OCI-LY7 (cell line): ENCODE measurements at regions not wholly inside any gene's neighbourhood (a gene's known extent, or its start where the extent isn't known, plus 50 kb on each side); places are given as distances from the start of the nearest gene placed in this dataset.

Experiments used
- BruUV-seq: library from RNA; stranded (reverse); fragments of 400-500 nt; replicated peaks from 2 replicates; lab custom pipeline; 2021; lab: Mats Ljungman, UMichigan
- CTCF ChIA-PET: fragments of 300-600 bp; sonication (Branson Sonifier 250); formaldehyde crosslinking; loops from one replicate; lab custom pipeline; 2022; ENCODE audit warnings: antibody characterized with exemption; ENCODE audit not compliant: unreplicated experiment; lab: Charles Lee
- POLR2A ChIA-PET: fragments of 300-600 bp; sonication (Branson Sonifier 250); formaldehyde crosslinking; loops from one replicate; lab custom pipeline; 2022; ENCODE audit warnings: antibody characterized with exemption; lab: Charles Lee
- DNase-seq: peaks from one replicate; pipeline ENCODE4 v3.0.0-alpha.2; 2015; ENCODE audit warnings: low spot score
- H2AFZ ChIP-seq: fragments of 200-600 bp; sonication (generic), shearing (Covaris generic); 2 replicates; pipeline ENCODE4 v1.6.1; 2014; ENCODE audit warnings: mild to moderate bottlenecking, antibody characterized with exemption, low read length, moderate library complexity
- H3K27ac ChIP-seq: fragments of 200-600 bp; sonication (generic); 2 replicates; pipeline ENCODE4 v1.5.1; 2014; ENCODE audit warnings: mixed run types, low read depth, mild to moderate bottlenecking, moderate library complexity, low read length, inconsistent platforms; ENCODE audit not compliant: poor library complexity, severe bottlenecking
- H3K36me3 ChIP-seq: fragments of 200-600 bp; sonication (generic); 2 replicates; pipeline ENCODE4 v1.6.1; 2014; ENCODE audit warnings: mild to moderate bottlenecking, antibody characterized with exemption, low read length, moderate library complexity, mixed read lengths; ENCODE audit not compliant: insufficient read depth
- H3K4me1 ChIP-seq: fragments of 200-600 bp; sonication (generic); 2 replicates; pipeline ENCODE4 v1.5.1; 2014; ENCODE audit warnings: mild to moderate bottlenecking, low read length; ENCODE audit not compliant: insufficient read depth, poor library complexity, severe bottlenecking
- H3K4me2 ChIP-seq: fragments of 200-600 bp; sonication (generic); 2 replicates; pipeline ENCODE4 v1.6.1; 2014; ENCODE audit warnings: mild to moderate bottlenecking, low read length
- H3K4me3 ChIP-seq: fragments of 200-600 bp; sonication (generic); 2 replicates; pipeline ENCODE4 v1.5.1; 2014; ENCODE audit warnings: mild to moderate bottlenecking, low read depth, low read length; ENCODE audit not compliant: poor library complexity, severe bottlenecking
- H3K79me2 ChIP-seq: fragments of 200-600 bp; sonication (generic); 2 replicates; pipeline ENCODE4 v1.6.1; 2016; ENCODE audit warnings: low read depth, mild to moderate bottlenecking, low read length, moderate library complexity, mixed read lengths; ENCODE audit not compliant: insufficient read depth
- H3K9me2 ChIP-seq: fragments of 200-600 bp; sonication (generic); 2 replicates; pipeline ENCODE4 v1.6.1; 2016; ENCODE audit warnings: mild to moderate bottlenecking, low read length, mixed read lengths; ENCODE audit not compliant: insufficient read depth
- H3K9me3 ChIP-seq: fragments of 200-600 bp; sonication (generic); 2 replicates; pipeline ENCODE4 v1.6.1; 2014; ENCODE audit warnings: mild to moderate bottlenecking, mixed run types, low read length, mixed read lengths
- H4K20me1 ChIP-seq: fragments of 200-600 bp; sonication (generic); 2 replicates; pipeline ENCODE4 v1.6.1; 2014; ENCODE audit warnings: mild to moderate bottlenecking, antibody characterized with exemption, low read length, moderate library complexity, mixed read lengths; ENCODE audit not compliant: insufficient read depth
- EZH2phosphoT487 ChIP-seq: fragments of 200-600 bp; sonication (generic); IDR thresholded peaks from 2 replicates; pipeline ENCODE4 v1.6.1; 2018; ENCODE audit warnings: low read depth, borderline replicate concordance, mild to moderate bottlenecking, mixed run types, antibody characterized with exemption, low read length, moderate library complexity, mixed read lengths
- intact Hi-C: fragments of 100-400 bp; cut with micrococcal nuclease; formaldehyde crosslinking; loops from one replicate; pipeline ENCODE4 v1.10.0; 2022; ENCODE audit not compliant: unreplicated experiment
- TF ChIP-seq, protein P1 (sequence below): fragments of 200-600 bp; sonication (generic); conservative IDR thresholded peaks from 2 replicates; pipeline ENCODE4 v1.5.1; 2014; ENCODE audit warnings: mild to moderate bottlenecking, antibody characterized with exemption, low read length, moderate library complexity, mixed read lengths

DNA sequence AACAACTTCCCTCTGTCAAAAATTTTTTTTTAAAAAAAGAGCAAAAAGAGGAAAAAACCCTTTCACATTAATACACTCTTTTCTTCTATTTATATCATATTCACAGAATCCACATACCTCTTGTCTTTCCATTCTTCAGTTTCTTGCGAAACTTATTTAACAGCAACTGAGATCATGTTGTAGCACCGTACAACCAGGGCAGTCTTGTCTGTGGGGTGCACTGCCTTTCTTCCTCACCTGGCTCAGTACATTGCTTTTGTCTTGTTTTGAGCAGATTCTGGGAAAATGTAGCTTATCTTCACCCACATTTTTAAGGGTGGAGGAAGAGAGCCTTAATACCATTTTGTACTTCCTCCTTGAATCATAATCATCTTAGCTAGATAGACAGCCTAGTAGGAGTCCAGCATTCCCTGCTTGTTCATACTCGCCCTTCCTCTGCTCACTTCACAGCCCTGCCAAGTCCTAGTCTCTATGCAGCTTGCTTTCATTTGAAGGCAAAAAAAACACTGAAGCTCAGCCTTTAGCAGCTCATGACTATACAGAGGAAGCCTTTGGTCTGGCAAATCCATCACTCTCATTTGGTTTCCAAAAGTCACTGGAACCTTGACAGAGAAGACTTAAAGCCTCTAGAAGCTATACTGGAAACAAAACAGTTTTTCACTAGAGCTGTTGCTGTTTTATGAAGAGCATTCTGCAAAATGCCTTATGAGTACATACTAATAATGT lies 140.6 kb upstream of the BANK1 start:
- Histone ChIP-seq H3K27ac (no peak overlapping the region), H3K4me2 (no peak overlapping the region), H3K9me3 (no peaks in the 10 kb centered on the region), H2AFZ (no peak overlapping the region), H3K36me3 (no peaks in the 10 kb centered on the region), H3K79me2 (no peaks in the 10 kb centered on the region), H3K4me1 (no peaks in the 10 kb centered on the region), H4K20me1 (no peaks in the 10 kb centered on the region), H3K4me3 (no peak overlapping the region), H3K9me2 (no peaks in the 10 kb centered on the region)
- no peak for DNase-seq
- ChIA-PET CTCF (no interaction called here), POLR2A (interaction anchor here (0.7 to 0.8 kb wide), 2 partner anchors 24 to 894 kb away, joined by 3 to 4 read pairs; no protein-coding TSS in a partner anchor)
- BruUV-seq: no TSS peak
- TF ChIP-seq EZH2phosphoT487: no peak
- TF ChIP-seq, protein P1, sequence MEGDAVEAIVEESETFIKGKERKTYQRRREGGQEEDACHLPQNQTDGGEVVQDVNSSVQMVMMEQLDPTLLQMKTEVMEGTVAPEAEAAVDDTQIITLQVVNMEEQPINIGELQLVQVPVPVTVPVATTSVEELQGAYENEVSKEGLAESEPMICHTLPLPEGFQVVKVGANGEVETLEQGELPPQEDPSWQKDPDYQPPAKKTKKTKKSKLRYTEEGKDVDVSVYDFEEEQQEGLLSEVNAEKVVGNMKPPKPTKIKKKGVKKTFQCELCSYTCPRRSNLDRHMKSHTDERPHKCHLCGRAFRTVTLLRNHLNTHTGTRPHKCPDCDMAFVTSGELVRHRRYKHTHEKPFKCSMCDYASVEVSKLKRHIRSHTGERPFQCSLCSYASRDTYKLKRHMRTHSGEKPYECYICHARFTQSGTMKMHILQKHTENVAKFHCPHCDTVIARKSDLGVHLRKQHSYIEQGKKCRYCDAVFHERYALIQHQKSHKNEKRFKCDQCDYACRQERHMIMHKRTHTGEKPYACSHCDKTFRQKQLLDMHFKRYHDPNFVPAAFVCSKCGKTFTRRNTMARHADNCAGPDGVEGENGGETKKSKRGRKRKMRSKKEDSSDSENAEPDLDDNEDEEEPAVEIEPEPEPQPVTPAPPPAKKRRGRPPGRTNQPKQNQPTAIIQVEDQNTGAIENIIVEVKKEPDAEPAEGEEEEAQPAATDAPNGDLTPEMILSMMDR: no peak
- intact Hi-C loops: no loop called here

DNA sequence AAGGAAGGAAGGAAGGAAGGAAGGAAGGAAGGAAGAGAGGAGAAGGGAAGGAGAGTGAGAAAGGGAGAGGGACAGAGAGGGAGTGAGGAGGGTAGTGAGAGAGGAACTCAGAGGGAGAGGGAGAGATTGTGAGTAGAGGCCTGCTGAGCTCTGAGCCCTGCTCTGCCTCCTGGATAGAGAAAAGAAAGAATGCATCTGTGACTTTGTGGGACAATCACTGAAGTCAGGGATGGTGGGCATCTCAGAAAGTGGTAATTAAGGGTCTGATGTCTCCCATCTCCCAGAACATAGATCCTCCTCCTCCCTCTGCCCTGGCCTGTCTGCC lies 142.9 kb upstream of the BANK1 start:
- H3K4me1 ChIP-seq: no peaks in the 10 kb centered on the region
- H3K27ac ChIP-seq: no peak overlapping the region
- no TSS peak for BruUV-seq
- TF ChIP-seq EZH2phosphoT487: no peak
- TF ChIP-seq, protein P1: no peak
- H3K79me2 ChIP-seq: no peaks in the 10 kb centered on the region
- no peak for DNase-seq
- no peak overlapping the region for H3K4me2 ChIP-seq
- ChIA-PET POLR2A (interaction anchor here (0.7 kb wide), 1 partner anchor 16 kb away, joined by 3 read pairs; no protein-coding TSS in a partner anchor), CTCF (no interaction called here)
- no peak overlapping the region for H3K4me3 ChIP-seq
- H3K9me2 ChIP-seq: no peaks in the 10 kb centered on the region
- H4K20me1 ChIP-seq: no peaks in the 10 kb centered on the region
- H3K9me3 ChIP-seq: no peaks in the 10 kb centered on the region
- no peaks in the 10 kb centered on the region for H3K36me3 ChIP-seq
- H2AFZ ChIP-seq: no peak overlapping the region
- intact Hi-C loops: no loop called here

DNA sequence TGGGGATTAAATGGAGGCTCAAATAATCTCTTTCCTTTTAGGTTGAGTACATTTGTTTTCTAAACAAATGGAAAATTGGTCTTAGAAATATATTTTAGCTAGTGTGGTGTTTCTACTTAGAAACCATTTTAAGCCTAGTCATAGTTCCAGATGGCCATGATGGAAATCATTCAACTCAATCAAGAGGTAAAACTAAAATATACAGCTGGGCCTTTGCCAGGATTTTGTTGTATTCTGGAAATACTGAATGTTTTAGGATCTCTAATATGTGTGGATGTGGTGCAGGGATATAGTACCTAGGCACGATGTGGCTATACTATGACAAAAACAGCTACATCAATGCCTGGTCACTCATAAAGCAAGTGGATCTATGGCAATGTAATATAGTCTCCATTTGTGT lies 146.0 kb upstream of the BANK1 start:
- BruUV-seq: no TSS peak
- CTCF ChIA-PET: no interaction called here
- POLR2A ChIA-PET: no interaction called here
- Histone ChIP-seq H3K36me3 (no peaks in the 10 kb centered on the region), H2AFZ (no peak overlapping the region), H3K9me2 (no peaks in the 10 kb centered on the region), H3K4me2 (no peak overlapping the region), H3K27ac (no peak overlapping the region), H3K9me3 (no peaks in the 10 kb centered on the region), H4K20me1 (no peaks in the 10 kb centered on the region), H3K4me1 (no peaks in the 10 kb centered on the region), H3K4me3 (no peak overlapping the region), H3K79me2 (no peaks in the 10 kb centered on the region)
- DNase-seq: no peak
- intact Hi-C loops: no loop called here
- TF ChIP-seq, protein P1: no peak
- TF ChIP-seq EZH2phosphoT487: no peak
